Breast epithelium (tissue), 3 donors: ENCODE measurements at regions not wholly inside any gene's neighbourhood (a gene's known extent, or its start where the extent isn't known, plus 50 kb on each side); places are given as distances from the start of the nearest gene placed in this dataset.

Source experiments
- POLR2A ChIP-seq: fragments of 450-650 bp; IDR thresholded peaks from one replicate; pipeline ENCODE4 v1.6.1; 2016; ENCODE audit warnings: antibody characterized with exemption, mild to moderate bottlenecking, moderate library complexity
- POLR2AphosphoS5 ChIP-seq, 3 donors: sonication (generic); formaldehyde crosslinking; IDR thresholded peaks; one replicate each; pipeline ENCODE4 v1.6.1; 2017; ENCODE audit warnings: antibody characterized with exemption in 3 of 3
- TF ChIP-seq, protein P1 (sequence below), 3 donors: fragments of 450-650 bp; IDR thresholded peaks; one replicate each; pipeline ENCODE4 v1.5.1; 2016 to 2017; ENCODE audit warnings: antibody characterized with exemption in 3 of 3, mild to moderate bottlenecking in 3 of 3, moderate library complexity in 3 of 3

DNA sequence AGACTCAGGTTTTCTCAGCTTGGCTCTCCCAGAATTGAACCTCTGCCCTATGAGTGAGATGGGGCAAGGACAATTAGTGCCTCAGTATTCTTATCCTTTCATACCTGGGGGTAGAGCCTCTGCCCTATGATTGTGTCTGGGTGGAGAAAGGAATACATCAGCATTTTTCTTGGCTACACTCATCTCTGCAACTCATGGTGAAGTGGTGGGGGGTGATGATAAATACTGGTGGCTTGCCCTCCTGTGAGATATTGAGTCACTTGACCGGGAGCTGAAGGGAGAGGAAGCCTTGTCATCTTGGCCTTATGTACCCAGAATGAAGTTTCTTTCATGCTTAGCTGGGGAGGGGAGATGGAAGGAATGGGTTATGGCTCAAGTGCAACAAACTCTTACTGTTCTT lies 71.3 kb upstream of the ENOX2 start:
- TF ChIP-seq POLR2A (no peak), POLR2AphosphoS5 (IDR thresholded peaks at IDR 0.05) (no peak)
- TF ChIP-seq, protein P1, sequence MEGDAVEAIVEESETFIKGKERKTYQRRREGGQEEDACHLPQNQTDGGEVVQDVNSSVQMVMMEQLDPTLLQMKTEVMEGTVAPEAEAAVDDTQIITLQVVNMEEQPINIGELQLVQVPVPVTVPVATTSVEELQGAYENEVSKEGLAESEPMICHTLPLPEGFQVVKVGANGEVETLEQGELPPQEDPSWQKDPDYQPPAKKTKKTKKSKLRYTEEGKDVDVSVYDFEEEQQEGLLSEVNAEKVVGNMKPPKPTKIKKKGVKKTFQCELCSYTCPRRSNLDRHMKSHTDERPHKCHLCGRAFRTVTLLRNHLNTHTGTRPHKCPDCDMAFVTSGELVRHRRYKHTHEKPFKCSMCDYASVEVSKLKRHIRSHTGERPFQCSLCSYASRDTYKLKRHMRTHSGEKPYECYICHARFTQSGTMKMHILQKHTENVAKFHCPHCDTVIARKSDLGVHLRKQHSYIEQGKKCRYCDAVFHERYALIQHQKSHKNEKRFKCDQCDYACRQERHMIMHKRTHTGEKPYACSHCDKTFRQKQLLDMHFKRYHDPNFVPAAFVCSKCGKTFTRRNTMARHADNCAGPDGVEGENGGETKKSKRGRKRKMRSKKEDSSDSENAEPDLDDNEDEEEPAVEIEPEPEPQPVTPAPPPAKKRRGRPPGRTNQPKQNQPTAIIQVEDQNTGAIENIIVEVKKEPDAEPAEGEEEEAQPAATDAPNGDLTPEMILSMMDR (IDR thresholded peaks at IDR 0.05) = no peak
